NCI-H526 (cell line): ENCODE measurements at regions not wholly inside any gene's neighbourhood (a gene's known extent, or its start where the extent isn't known, plus 50 kb on each side); places are given as distances from the start of the nearest gene placed in this dataset.

Experiments
- DNase-seq, 2 experiments: peaks; one replicate each; lab custom pipeline; 2025; lab: John Stamatoyannopoulos, UW

DNA sequence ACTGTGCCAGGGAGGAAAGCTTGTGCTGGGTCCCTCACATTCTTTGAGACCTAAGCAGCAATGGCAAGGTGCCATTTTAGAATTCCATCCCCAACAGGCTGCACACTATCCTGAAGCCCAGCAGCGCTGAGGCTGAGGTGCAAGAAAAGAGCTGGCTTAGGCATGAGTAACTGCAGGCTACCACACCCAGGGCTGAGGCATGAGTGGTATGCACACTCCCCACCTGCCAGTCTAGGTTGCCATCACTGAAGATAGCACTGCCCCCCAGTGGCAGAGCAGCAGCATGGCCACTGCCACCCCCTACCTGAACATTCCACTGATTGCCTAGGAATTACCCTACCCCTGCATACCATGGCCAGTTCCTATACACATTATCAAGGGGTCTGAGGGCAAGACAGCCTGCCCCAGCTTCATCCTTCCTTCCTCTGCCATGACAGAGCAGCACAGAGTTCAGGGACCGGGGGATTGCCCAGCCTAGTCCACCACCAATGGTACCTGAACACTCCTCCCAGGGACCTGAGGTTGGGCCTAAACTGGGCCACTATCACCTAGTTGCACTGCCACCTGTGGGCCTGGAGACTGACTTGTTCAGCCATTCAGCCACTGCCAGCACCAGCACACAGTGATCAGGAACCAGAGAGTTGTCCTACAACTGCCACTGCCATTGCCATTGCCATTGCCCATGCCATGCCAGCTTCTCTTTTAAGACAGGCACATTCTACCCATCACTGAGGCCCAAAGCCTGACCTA, 129.8 kb downstream of the SATB1 start:
- peak in 1 of 2 experiments; percentile 61 for DNase-seq

DNA sequence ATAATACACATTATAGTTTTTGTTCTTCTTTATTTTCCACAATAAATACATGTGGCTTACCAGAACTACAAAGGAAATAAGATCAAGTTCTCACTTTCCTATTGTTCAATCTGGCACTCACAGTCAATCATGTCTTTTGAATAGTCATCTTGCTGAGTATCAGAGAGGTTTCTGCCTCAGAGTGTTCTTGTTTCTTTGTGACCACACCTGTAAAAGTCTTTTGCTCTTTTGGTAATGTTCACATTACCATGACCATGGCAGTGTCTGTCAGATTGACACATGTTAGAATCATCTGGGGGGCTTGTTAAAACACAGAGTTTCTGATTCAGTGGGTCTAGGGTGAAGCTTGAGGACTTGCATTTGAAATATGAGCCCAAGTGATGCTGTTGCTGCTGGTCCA, 135.0 kb downstream of the SATB1 start:
- no peak for DNase-seq

DNA sequence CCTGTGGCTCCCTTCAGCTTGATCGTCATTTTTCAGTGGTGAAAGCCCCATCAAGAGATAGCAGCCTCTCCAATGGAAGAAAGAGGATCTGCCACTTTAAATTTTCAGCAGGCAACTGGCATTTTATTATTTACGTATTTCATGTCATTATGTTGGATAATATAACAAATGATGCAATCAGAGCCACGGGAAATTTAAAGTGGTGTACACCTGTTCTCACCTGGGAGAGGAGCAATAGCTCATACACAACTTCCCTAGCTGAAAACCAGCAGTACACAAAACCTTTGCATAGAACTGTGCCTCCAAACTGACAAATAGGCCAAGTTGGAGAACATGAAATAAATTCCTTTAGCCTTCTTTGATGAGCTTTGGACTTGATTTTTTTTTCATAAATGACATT, 136.9 kb downstream of the SATB1 start:
- peak in 1 of 2 experiments; percentile 8 for DNase-seq

DNA sequence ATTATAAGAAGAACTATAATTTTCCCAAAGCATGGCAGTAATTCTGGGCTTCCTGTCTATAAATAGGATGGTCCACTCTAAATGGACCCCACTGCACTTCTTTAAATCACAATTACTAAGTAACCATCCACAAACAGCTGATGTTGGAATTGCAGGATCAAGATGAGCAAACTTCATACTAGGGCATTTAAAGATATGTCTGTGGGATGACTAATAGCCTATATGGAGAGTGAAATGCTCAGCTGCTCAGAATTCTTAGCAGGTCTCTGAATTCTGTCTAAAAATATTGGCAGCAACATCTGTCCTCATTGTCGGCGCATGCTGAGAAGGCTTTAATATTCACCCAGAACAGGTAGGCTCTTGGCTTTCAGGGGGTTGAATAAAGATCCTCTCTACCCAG, 140.4 kb downstream of the SATB1 start:
- no peak for DNase-seq

DNA sequence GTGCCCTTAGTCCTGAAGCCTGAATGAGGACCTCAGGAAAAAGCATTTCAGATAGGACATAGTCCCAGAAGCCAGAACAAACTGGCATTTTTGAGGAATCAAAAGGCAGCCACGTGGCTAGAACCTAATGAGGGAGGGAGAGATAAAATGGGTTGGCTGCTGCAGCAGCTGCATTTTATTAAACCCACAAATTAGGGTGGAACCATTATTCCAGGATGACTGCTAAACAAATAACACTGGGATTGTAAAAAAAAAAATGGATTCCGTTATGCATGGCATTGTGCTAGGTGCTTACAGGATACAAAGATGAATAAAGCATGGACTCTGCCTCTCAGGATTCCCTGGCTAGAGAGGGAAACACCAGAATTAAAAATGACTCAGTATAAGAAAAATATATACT, 141.5 kb downstream of the SATB1 start:
- no peak for DNase-seq

DNA sequence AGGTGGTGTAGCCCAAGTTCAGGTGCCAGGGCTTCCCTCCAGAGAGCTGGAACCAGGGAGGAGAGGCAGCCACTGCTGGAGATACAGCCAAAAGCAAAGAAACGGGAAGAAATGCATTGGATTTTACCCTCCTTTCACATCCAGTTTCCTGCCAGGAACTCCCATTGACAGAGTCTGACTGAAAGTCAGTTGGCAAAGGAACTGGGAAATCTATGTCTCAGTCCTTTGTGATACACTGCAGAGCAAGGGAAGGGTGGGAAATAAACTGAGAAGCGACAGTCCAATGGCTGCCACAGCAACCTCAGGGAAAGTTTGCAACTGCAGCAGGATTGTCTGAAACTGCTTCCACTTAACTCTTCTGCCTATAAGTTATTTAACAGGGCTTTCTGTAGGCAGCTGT, 142.6 kb downstream of the SATB1 start:
- DNase-seq, result no peak

DNA sequence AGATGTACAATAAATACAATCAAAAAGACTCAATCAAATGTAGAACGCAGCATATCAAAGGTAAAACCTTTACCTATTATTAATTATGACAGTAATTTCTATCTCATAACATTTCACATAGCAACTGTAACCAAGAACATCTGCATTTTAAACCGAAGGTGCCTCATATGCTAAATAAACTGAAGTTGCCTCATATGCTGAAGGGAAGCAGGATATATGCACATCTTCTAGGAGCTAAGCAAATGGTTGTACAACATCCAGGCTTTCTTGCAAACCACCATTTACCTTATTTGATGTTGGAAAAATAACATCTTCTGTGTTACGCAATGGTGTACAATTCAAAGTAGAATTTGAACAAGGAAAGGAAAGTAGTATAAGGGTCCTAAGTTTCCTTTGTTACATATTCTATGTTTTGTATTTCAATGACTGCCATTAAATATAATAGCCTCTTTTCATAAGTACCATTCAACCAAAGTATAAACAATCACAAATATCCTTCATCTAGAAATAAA, 145.9 kb downstream of the SATB1 start:
- DNase-seq, result no peak

DNA sequence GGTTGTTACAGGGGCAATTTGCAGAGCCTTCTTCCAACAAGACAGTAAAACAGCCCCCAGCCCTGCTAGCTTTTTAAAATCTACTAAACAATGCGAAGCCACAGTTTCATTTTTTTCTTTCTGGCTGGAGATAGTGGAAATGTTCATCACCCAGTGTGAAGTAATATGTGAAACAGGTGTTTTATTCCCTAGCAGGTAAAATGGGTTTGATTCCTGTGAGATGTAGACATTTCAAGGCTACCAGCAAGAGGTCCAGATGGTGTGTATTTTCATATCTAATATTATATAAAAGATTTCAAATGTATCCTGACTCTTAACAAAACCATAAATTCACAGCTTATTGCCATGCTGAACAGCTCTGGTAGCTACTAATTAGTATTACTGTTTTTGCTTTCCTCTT, 160.3 kb downstream of the SATB1 start:
- DNase-seq, result no peak

DNA sequence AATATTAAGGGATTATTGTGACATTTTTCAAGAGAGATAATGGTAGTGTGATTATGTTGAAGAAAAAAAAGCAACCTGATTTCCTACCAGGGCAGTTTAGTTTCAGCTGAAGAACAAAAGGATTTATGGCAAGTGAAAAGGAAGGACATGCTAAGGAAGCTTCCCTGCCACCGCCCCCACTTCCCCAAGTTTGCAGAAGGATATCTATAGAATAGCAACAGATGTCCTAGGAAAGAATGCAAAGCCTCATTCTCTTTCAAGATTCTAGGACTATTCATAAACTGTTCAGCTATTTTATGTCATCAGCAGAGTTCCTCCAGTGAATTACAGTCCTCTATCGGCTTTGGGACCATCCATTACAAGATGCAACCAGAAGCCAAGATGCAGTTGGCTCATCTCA, 160.8 kb downstream of the SATB1 start:
- no peak for DNase-seq

DNA sequence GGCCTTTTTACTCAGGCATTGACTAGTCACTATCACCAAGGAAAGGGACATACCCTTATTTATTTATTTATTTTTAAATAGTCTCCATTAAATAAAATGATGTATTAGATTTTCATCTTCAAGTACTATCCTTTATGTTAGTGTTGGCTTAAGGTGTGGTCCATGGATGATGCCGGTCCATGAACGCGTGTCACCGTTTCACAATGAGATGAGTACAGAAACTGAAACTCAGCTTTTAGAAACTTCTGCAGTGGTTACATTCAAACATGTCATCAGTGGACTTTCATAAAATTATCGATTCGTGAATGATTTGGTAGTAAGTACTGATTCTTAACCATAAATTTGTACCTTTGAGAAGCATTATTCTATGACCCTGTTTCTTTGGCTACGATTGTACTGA, 166.6 kb downstream of the SATB1 start:
- DNase-seq, result no peak

DNA sequence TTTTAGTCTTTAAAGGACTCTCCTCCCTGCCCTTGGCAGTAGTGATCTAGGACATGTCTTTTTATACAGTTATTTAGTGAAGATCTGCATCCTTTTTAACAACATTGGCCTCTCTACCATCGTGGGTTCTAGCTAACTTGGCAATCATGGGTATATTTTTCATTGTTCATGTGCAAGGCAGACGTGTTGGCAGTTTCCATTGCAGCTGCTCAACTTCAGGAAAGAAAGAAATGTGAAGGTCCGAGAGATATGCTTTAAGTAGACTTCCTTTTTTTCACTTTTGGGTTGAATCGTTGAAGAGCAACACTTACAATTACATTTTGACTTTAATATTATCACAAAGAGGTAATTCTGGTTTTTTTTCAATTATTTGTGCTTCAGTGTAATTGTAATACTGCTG, 172.6 kb downstream of the SATB1 start:
- no peak for DNase-seq

DNA sequence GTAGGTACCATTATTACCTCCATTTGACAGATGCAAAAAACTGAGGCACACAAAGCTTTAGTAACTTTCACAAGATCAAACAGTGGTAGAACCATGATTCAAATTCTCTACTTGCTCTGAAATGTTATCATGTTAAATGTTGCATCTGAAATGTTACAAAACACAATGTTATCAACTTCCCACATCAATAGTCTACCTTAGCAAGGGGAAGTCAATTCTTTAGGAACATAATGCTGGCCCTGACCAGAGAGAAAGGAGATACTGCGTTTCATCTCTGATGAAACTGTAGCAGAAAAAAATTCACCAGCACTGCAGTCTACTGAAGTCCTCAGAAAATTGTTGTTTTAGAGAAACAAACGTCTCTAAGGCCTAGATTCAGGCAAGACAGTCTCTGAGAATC, 174.1 kb downstream of the SATB1 start:
- no peak for DNase-seq

DNA sequence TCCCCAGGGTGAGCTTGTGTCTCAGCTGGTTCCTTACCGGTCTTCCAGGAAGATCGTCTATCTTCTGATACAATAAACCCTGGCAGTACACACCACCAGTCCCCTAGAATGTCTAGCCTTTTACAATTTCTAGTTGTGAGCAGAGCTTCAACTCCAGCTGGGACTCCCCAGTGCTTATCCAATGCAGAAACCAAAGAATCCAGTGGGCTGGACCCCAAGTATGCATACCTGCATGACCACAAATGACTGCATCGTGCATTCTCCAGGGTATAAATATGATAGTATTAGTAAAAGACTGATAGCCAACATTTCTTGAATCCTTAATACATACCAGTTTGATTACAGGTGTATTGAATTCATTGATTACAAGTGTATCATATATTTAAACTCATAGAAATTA, 176.0 kb downstream of the SATB1 start:
- no peak for DNase-seq

DNA sequence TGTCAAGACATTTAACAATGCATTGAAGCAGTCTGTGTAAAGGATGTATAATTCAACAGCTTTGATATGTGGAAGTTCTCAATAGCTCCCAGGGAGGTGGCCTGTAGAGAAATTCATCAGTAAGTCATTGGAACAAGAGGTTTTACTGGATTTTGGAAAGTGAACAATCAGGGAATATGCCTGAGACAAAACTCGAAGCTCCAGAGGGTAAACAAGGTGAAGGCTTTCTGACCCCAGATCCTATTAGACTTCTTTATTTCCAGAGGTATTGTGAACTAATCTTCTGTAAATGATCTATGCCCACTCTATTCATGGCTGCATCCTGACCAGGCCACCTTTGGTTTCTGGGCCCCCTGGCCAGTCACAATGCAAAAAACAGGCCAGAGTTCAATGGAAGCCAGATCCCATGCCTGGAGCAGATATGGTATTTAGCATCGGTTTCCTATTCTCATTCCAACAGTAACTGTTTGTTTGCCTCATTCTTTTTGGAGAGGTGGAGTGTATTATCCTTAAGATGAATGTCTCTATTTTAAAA, 177.3 kb downstream of the SATB1 start:
- no peak for DNase-seq

DNA sequence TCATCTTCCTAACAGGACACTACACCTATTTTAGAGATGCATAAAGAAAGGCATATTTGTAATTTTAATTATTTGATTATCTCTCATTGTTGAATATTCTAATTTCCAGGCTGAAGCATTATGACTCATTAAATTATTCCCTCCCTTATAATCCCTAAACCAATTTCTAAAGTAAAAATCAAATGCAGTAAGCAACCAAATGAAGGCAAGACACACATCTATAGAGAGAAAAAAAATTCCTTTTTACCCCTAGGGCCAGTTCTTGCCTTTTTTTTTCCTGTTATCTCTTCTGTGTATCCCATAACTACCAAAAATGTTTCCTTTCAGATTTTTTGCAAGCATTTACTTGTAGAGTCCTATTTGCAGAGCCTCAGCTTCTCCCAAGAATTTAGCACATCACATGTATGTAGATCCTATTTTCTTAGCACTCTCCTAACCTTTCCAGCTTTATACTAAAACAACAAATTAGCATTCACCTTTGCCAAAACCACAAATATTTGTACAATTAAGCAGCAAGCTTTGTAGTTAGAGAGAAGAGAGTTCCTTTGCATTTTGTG, 177.9 kb downstream of the SATB1 start:
- DNase-seq, result no peak

DNA sequence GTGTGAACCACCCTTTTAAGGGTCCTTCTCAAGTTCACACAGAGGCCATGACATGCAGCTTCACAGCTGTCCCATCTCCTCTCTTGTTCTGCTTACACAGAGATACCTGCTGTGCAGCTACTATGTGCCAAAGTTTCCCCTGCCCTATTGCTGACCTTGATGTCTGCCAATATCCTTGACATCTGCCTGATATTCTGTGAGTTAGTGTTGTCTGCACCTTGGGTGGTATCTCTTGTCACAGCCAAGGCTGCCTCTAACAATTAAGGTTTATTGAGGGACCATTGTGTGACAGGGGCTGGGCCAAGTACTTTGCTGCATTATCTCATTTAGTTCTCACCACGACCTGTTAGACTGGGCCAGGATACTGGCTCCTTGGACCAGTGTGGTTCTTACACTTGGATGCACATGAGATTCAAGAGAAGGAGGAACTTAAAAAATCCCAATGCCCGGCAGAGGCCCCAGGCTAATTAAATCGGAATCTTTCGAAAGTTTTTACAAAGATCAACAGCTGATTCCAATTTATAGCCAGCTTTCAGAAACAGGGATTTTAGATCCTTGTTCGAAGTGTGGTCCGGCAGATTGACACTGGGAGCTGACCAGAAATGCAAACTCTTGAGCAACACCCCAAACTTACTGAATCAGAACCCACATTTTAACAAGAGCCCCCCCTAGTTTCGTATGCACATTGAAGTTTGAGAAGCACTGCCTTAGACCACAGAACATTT, 178.6 kb downstream of the SATB1 start:
- DNase-seq, result no peak

DNA sequence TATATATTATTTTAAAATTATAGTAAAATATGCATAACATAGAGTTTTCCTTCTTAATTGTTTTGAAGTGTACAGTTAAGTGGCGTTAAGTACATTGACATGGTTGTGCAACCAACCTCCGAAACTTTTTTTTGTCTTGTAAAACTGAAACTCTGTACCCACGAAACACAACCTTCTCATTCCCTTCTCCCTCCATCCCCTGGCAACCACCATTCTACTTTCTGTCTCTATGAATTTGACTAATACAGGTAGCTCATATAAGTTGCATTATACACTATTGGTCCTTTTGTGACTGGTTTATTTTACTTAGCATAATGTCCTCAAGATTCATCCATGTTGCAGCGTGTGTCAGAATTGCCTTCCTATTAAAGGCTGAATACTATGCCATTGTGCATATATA, 179.4 kb downstream of the SATB1 start:
- DNase-seq, result no peak

DNA sequence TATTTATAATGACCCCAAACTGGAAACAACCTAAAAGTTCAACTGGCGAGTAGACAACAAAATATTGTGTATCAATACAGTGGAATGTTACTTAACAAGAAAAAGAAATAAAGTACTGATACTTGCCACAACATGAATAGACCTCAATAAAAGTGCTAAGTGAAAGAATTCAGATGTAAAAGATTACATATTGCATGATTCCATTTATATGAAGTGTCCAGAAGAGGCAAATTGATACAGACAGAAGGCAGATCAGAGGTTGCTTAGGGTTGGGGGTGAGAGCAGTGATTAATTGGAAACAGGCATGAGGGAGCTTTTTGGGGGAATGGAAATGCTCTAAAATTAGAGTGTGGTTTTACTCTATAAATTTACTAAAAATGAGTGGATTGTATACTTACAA, 183.3 kb downstream of the SATB1 start:
- no peak for DNase-seq

DNA sequence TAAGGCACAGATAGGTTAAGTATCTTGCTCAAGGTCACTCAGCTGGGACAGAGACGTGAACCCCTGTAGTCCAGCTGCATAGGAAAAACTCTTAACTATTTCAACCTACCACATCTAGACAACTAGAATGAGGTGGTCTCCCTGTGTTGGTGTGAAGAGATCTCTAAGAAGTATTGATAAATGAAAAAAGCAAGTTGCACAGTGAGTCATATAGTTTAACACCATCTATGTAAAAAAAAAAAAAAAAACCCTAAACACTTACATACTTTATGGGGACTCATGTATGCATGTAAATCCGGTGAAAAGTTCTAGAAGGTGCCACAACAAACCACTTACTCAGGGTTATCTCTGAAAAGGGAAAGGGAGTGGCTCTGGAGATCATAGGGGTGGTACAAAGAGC, 185.5 kb downstream of the SATB1 start:
- no peak for DNase-seq

DNA sequence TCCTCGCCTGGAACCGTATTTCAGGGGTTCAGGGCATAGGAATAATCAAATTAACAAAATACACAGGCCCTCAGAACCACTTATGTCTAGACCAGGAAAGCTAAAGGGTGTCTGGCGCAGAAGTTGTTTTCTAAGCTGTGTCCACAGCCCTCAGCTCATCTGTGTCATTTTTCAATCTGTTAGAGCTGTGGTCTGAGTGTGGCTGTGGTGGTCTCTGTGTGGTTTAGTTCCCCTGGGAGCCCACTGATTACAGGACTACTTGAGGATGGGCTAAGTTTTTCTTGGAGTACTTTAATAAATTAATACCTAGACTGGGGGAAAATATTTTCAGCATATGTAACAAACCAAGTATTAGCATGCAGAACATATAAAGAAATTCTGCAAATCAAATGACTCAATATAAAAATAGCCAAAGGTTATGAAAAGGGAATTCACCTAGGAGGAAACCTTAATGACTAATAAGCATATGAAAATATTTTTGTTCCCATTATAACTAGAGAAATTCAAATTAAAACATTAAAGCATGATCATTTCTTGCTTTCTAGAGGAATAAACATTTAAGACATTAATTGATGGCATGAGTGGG, 186.3 kb downstream of the SATB1 start:
- DNase-seq, result no peak

DNA sequence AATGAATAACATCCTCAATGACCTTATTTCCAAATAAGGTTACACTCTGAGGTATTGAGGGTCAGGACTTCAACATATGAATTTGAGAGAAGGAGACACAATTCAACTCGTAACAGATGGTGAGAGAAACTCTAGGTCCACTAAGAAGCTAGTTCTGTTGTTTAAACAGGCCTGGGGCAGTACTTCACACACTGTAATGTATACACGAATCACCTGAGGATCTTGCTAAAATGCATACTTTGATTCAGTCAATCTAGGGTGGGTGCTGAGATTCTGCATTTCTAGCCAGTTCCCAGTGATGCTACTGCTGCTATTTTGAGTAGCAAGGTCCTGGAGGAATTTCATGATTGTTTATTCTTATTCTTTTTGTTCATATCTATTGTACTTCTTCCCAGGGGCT, 186.8 kb downstream of the SATB1 start:
- no peak for DNase-seq

DNA sequence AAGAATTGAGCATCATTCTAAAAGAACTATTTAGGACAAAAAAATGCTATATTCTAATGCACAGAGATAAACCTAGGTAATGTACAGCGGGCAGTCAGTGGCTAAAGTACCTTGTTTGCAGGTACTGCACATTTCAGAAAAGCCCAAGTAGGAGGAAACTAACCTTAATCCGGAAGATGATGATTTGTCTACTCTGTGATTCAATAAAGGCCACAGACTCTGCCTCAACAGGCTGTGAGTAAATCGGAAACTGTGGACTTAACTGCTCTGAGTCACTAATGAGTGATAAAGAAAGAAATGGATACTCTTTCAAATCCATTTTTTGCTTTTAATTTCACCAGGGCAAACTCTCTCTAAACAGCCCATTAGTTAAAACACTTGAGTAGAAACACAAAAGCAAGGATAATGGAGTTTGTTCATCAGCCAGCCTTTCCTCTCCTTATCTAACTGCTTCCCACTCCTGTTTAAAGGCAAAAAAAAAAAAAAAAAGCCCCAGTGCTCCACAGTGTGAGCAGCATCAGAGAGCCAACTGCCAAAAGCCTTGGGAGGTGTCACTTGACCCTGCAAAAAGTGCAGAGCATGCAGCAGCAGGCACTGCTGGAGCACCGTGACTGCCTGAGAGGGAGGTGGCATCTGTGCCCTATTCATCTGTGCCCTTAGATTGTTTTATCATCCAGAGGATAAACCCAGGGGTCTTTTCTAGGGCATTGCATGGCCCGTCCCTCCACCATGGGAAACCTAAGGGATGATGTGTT, 187.7 kb downstream of the SATB1 start:
- DNase-seq, result no peak
